HG03442 (cell line): ENCODE measurements at regions not wholly inside any gene's neighbourhood (a gene's known extent, or its start where the extent isn't known, plus 50 kb on each side); places are given as distances from the start of the nearest gene placed in this dataset.
"Not testable (repeated sequence)": the region's sequence is repeated elsewhere in the genome, so short reads cannot be mapped to it uniquely, and the experiment has no call there.

Source experiments
- ATAC-seq: cut with Tn5 transposase; IDR thresholded peaks from one replicate; pipeline ENCODE4 v1.9.1; 2021; ENCODE audit warnings: mild to moderate bottlenecking, moderate library complexity; ENCODE audit not compliant: unreplicated experiment

GRCh38 chr6:93858213-93858612 is 438.9 kb upstream of the EPHA7 start:
- no peak for ATAC-seq

- ATAC-seq: no peak
Measured at GRCh38 chr6:93849857-93850256, 430.5 kb upstream of the EPHA7 start.

DNA sequence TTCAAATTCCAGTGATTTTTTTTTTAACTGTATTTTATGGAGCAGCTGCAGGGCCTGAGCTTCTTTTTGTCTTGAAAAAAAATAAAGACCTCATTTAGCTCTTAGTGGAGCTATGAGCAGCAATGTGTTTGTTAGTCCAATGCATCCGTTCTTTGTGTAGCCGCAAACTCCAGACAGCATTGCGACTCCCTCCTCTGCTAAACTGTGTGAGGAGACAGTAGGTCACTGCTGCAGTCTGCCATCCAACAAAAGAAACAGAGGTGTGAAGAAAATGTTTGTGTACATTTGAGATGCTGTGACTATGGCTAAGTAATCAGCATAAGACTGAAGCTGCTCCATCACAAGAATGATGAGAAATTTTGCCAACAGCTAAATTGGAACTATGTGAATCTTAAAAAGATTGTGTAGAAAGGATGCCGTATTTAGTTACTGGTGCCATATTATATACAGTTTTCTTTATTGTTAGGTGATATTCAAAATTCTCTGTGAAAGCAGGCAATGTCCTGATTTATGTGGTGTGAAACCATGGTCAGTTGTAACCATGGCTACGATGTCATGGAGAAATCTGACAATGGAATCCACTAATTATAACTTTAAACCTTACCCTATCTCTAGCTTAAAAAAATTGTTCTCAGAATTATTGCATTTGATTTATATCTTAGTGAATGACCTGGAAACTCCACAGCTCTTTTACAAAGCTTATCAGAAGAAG is 428.8 kb upstream of the EPHA7 start:
- no peak for ATAC-seq

GRCh38 chr6:93842178-93842577 is 422.8 kb upstream of the EPHA7 start:
- ATAC-seq: no peak

- ATAC-seq: not testable (repeated sequence)
Measured at GRCh38 chr6:93835451-93836145, 416.2 kb upstream of the EPHA7 start.

- not testable (repeated sequence) for ATAC-seq
Measured at GRCh38 chr6:93835026-93835425, 415.7 kb upstream of the EPHA7 start.

GRCh38 chr6:93833326-93833725 is 414.0 kb upstream of the EPHA7 start:
- not testable (repeated sequence) for ATAC-seq

- ATAC-seq: not testable (repeated sequence)
Measured at GRCh38 chr6:93829757-93830156, 410.4 kb upstream of the EPHA7 start.

GRCh38 chr6:93829009-93829408 is 409.6 kb upstream of the EPHA7 start:
- no peak for ATAC-seq

DNA sequence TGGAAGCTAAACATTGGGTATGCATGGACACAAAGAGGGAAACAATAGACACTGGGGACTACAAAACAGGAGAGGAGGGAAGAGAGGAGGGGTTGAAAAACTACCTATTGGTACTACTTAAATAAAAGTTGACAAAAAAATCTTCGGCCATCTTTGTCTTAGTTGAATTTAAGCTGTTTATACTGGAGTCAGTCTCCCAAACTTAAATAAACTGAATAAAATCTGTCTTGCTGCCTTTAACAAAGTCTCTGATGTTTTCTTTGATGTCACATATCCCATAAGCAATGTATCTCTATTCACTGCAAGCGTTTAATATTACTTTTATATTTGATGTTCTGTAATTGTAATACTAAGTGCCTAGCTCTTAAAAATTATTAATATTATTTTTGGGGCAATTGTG is 409.2 kb upstream of the EPHA7 start:
- ATAC-seq: no peak

GRCh38 chr6:93827728-93828127 is 408.4 kb upstream of the EPHA7 start:
- no peak for ATAC-seq

DNA sequence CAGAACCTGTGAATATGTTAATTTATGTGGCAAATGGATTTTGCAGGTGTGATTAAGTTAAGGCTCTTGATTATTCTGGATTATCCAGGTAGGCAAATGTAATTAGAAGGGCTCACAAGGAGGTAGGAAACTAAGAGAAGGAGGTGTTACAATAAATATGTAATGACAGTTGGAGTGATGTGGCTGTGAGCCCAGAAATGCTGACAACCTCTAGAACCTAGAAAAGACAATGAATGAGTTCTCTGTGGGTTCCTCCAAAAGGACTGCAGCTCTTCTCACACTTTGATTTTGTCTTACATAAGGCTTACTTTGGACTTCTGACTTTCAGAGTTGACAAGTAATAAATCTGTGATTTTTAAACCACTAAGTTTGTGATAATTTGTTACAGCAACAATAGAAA is 406.6 kb upstream of the EPHA7 start:
- ATAC-seq: no peak

DNA sequence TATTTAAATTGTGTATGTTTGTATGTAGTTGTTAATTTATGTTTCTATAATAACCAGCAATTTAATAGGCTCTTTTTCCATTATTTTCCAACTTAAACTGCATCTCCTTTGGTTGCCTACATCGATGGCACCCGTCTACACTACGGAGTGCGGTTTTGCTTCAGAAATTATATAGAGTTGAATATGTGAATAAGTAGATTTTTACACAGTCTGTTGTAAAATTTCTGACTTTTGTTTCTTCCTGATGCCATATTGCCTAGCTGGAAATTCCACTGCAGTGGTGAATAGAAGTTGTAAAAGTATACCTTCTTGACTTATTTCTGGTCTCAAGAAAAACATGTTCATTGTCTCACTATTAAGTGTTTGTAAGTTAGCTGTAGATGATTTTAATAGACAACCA is 404.1 kb upstream of the EPHA7 start:
- ATAC-seq: no peak

GRCh38 chr6:93822434-93823265 is 403.3 kb upstream of the EPHA7 start:
- ATAC-seq: no peak

GRCh38 chr6:93821953-93822352 is 402.6 kb upstream of the EPHA7 start:
- ATAC-seq: no peak

DNA sequence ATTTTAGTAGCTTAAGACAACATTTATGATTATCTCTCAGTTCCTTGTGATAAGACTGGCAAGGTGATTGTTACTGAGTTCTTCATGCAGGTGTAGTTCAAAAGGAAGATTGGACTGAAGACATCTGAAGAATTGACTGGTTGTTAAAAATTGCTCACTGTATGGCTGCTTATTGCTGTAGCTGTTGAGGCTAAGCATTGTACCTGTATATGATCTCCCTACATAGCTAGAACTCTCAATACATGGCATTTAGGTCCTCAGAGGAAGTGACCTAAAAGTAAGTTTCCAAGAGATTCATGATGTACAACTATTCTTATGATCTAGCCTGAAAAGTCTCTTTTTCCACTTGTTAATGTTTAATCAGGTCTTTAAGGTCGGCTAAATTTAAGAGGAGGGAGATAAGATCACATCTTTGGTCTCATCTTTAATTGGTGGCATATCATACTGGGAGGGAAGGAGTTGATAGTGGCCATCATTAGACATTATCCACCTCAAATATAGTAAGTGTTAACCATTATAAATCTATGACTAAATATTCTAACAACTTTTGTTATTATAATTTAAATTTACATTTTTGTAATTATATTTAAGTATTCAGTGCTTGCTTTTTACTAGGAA is 401.2 kb upstream of the EPHA7 start:
- no peak for ATAC-seq

GRCh38 chr6:93819189-93819588 is 399.8 kb upstream of the EPHA7 start:
- no peak for ATAC-seq

GRCh38 chr6:93817937-93818336 is 398.6 kb upstream of the EPHA7 start:
- ATAC-seq: no peak

GRCh38 chr6:93806409-93807270 is 387.3 kb upstream of the EPHA7 start:
- no peak for ATAC-seq

- no peak for ATAC-seq
Measured at GRCh38 chr6:93801101-93801847, 381.9 kb upstream of the EPHA7 start.
